ENCODE measurements at regions not wholly inside any gene's neighbourhood (a gene's known extent, or its start where the extent isn't known, plus 50 kb on each side); places are given as distances from the start of the nearest gene placed in this dataset.

GRCh38 chr14:62234849-62235248 is 472.6 kb downstream of the SNAPC1 start:
- no peak overlapping the region for H3K4me3 Mint-ChIP-seq
- Histone ChIP-seq H3K23ac (ENCODE audit: insufficient read length, low read depth, low read length) (no peak overlapping the region), H3K4me2 (ENCODE audit: insufficient read depth, insufficient read length, low read length) (no peak overlapping the region), H3K9me3 (ENCODE audit: control insufficient read depth, low read depth, low read length) (peaks cover 6% of the 10 kb centered on the region), H3K14ac (ENCODE audit: insufficient read depth, low read length) (no peak overlapping the region), H3K18ac (ENCODE audit: insufficient read length, low read depth, low read length) (no peak overlapping the region), H3K4ac (ENCODE audit: low read depth, low read length) (no peak overlapping the region), H4K5ac (ENCODE audit: insufficient read length, low read depth, low read length) (no peak overlapping the region), H2BK15ac (ENCODE audit: low read depth, low read length) (no peak overlapping the region), H2AK5ac (ENCODE audit: insufficient read length, low read length) (no peak overlapping the region), H2BK20ac (ENCODE audit: low read depth, low read length, poor library complexity, severe bottlenecking) (no peak overlapping the region), H2BK12ac (ENCODE audit: insufficient read length, low read depth, low read length) (no peak overlapping the region), H3K9ac (ENCODE audit: extremely low read depth, insufficient read length, low read length) (no peak overlapping the region), H3K79me2 (ENCODE audit: insufficient read depth, low read length) (no peaks in the 10 kb centered on the region), H3K79me1 (ENCODE audit: insufficient read depth, low read depth, low read length, poor library complexity, severe bottlenecking) (no peaks in the 10 kb centered on the region), H3T11ph (ENCODE audit: low read length) (no peak overlapping the region), H3K23me2 (ENCODE audit: insufficient read length, low read depth, low read length, poor library complexity, severe bottlenecking) (no peaks in the 10 kb centered on the region), H2BK120ac (ENCODE audit: low read depth, low read length, poor library complexity, severe bottlenecking) (no peak overlapping the region), H3K4me1 (ENCODE audit: insufficient read depth, low read length) (no peaks in the 10 kb centered on the region), H4K20me1 (ENCODE audit: control insufficient read depth, insufficient read depth, insufficient read length) (no peaks in the 10 kb centered on the region), H4K91ac (ENCODE audit: insufficient read length, low read depth, low read length) (no peak overlapping the region), H3K27ac (ENCODE audit: insufficient read length, low read depth, low read length) (no peak overlapping the region), H3K27me3 (ENCODE audit: insufficient read depth, low read length) (no peaks in the 10 kb centered on the region), H2BK5ac (ENCODE audit: insufficient read length, low read length) (no peak overlapping the region), H2AFZ (ENCODE audit: low read length) (no peak overlapping the region), H3K56ac (ENCODE audit: insufficient read length, low read depth, low read length) (no peak overlapping the region), H4K8ac (replicated peaks; ENCODE audit: insufficient read length, low read depth, low read length) (no peak overlapping the region)
- TF ChIP-seq CTCF (conservative IDR thresholded peaks at IDR 0.05) = no peak
- DNase-seq = no peak
- peaks cover 11 to 24% (median 23%) of the 10 kb centered on the region in 3 experiments for H3K36me3 Mint-ChIP-seq (ENCODE audit: insufficient read depth in 1 of 3, low read depth in 3 of 3)
- peaks cover 29 to 33% of the 10 kb centered on the region in 2 experiments for H3K9me3 Mint-ChIP-seq
- H3K4me1 Mint-ChIP-seq = no peaks in the 10 kb centered on the region
- H3K27me3 Mint-ChIP-seq (ENCODE audit: low read depth) = no peaks in the 10 kb centered on the region; the same call in 1 of the 2 replicates
- H3K27ac Mint-ChIP-seq = no peak overlapping the region
- WGBS (ENCODE audit: extremely low coverage, insufficient read length, low lambda C conversion rate) = no CpG with 5 or more reads among the region's 3 CpGs

All from H9 (cell line).